Osteocyte (in vitro differentiated cells): ENCODE measurements at regions not wholly inside any gene's neighbourhood (a gene's known extent, or its start where the extent isn't known, plus 50 kb on each side); places are given as distances from the start of the nearest gene placed in this dataset.

Experiments
- DNase-seq: peaks from one replicate; pipeline ENCODE4 v3.0.0; 2021; ENCODE audit warnings: mixed read lengths; ENCODE audit not compliant: unreplicated experiment; ENCODE audit errors: extremely low spot score
- H3K27ac Mint-ChIP-seq: one replicate; pipeline ENCODE4 v1.8.0; 2021; ENCODE audit warnings: mild to moderate bottlenecking, mixed read lengths; ENCODE audit not compliant: unreplicated experiment
- H3K27me3 Mint-ChIP-seq: one replicate; pipeline ENCODE4 v1.8.0; 2021; ENCODE audit warnings: mixed read lengths; ENCODE audit not compliant: unreplicated experiment
- H3K36me3 Mint-ChIP-seq: one replicate; pipeline ENCODE4 v1.8.0; 2021; ENCODE audit warnings: mixed read lengths; ENCODE audit not compliant: unreplicated experiment
- H3K4me1 Mint-ChIP-seq: one replicate; pipeline ENCODE4 v1.8.0; 2021; ENCODE audit warnings: mixed read lengths; ENCODE audit not compliant: unreplicated experiment
- H3K4me3 Mint-ChIP-seq: one replicate; pipeline ENCODE4 v1.8.0; 2021; ENCODE audit warnings: mild to moderate bottlenecking, moderate library complexity, mixed read lengths; ENCODE audit not compliant: unreplicated experiment
- H3K9me3 Mint-ChIP-seq: one replicate; pipeline ENCODE4 v1.8.0; 2021; ENCODE audit warnings: mixed read lengths; ENCODE audit not compliant: unreplicated experiment
- CTCF ChIP-seq: fragments of 200-600 bp; sonication (generic); IDR thresholded peaks from 2 replicates; pipeline ENCODE4 v1.5.0; 2021; ENCODE audit warnings: antibody characterized with exemption, mild to moderate bottlenecking, moderate library complexity

DNA sequence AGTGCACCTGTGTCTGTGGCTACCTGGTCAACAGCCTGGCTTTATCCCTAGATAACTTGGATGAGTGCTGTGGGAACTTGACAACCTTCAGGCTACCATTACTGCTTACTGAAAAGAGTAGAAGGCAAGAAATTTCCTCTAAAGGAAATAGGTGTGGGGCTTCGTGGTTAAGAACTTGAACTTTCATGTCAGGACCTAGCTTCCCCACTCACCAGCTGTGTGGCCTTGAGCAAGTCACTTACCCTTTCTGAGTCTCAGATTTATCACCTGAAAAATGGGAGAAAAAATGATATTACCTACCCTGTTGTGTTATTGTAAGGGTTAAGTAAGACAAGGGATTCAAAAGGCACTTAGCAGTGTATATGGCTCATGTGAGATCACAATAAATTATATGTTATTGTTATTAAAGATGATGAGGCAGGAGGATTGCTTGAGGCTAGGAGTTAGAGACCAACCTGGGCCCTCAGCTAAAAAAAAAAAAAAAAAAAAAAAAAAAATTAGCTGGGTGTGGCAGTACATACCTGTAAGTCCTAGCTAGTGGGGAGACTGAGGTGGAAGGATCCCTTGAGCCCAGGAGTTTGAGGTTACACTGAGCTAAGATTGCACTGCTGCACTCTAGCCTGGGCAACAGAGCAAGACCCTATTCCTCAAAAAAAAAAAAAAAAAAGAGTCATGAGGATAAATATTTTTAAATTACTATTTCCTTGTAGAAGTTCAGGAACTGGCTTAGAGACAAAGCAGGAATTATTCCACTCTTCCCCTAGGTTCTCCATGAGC, 97.0 kb upstream of the SPRY4 start:
- Mint-ChIP-seq H3K36me3 (no peaks in the 10 kb centered on the region), H3K9me3 (no peaks in the 10 kb centered on the region), H3K27me3 (no peaks in the 10 kb centered on the region), H3K4me1 (peaks cover 15% of the 10 kb centered on the region), H3K4me3 (no peak overlapping the region), H3K27ac (no peak overlapping the region)
- no peak for DNase-seq
- no peak for TF ChIP-seq CTCF

DNA sequence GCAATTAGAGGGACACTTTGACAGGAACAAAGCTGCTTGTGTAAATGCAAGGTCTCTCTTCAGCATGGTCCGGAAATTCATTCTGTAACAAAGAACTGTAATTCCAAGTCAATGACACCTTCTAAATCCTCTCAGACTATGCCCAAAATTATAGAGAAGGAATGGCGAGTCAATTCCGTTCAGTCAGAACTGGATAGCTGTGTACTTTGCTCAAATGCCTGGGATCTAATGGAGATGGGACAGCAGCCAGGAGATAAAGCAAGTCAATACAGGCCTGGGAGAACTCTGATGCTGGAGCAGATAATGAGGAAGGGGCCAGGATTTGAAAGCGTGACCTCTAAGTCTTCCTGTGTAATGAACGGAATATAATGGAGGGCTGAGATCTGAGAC, 96.4 kb upstream of the SPRY4 start:
- Mint-ChIP-seq H3K27me3 (no peaks in the 10 kb centered on the region), H3K4me3 (no peak overlapping the region), H3K4me1 (peaks cover 9% of the 10 kb centered on the region), H3K36me3 (no peaks in the 10 kb centered on the region), H3K27ac (no peak overlapping the region), H3K9me3 (no peaks in the 10 kb centered on the region)
- DNase-seq = no peak
- TF ChIP-seq CTCF = no peak

- no peak for TF ChIP-seq CTCF
- Mint-ChIP-seq H3K27ac (no peak overlapping the region), H3K4me3 (no peak overlapping the region), H3K27me3 (no peaks in the 10 kb centered on the region), H3K4me1 (peaks cover 4% of the 10 kb centered on the region), H3K36me3 (no peaks in the 10 kb centered on the region), H3K9me3 (no peaks in the 10 kb centered on the region)
- no peak for DNase-seq
These were observed 95.9 kb upstream of the SPRY4 start for GRCh38 chr5:142420561-142421227.

GRCh38 chr5:142412581-142412980, 87.8 kb upstream of the SPRY4 start:
- no peak for TF ChIP-seq CTCF
- Mint-ChIP-seq H3K27ac (no peak overlapping the region), H3K4me3 (no peak overlapping the region), H3K9me3 (no peaks in the 10 kb centered on the region), H3K36me3 (no peaks in the 10 kb centered on the region), H3K27me3 (peaks cover 4% of the 10 kb centered on the region), H3K4me1 (no peaks in the 10 kb centered on the region)
- DNase-seq = no peak

DNA sequence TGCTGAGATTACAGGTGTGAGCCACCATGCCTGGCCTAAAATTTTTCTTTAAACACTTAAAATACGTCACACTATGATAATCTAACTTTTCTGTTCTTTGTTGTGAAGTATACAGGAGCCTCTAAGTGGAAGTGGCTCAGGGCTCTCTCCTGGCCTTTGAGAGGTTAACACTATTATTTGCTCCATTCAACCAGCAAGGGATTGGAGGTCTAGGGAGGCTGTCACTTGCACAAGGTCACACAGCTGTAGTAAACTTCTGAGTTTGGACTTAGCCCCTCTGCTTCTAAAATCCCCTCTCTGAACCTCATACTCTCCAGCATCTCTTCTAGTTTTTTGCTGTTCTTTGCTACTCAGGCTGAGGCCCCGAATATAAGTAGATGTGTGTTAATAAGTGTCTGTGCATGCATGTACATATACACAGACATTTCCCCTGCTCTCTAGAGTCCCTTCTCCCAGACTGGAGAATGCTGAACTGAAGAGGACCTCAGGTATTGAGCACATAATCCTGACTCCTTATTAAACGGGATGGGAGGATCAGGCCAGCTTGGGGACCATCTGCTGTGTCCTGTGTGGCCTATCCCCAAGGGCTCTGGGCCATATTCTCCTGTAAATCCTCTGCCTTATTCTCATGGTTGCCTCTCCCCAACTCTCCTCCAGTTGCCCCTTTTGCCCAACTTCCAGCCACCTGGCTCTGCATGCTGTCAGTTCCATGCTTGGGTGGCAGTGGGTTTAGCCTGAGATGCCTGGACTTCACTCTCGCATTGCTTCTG, 87.0 kb upstream of the SPRY4 start:
- Mint-ChIP-seq H3K9me3 (no peaks in the 10 kb centered on the region), H3K4me1 (no peaks in the 10 kb centered on the region), H3K36me3 (no peaks in the 10 kb centered on the region), H3K27me3 (peaks cover 4% of the 10 kb centered on the region), H3K27ac (no peak overlapping the region), H3K4me3 (no peak overlapping the region)
- no peak for TF ChIP-seq CTCF
- no peak for DNase-seq
